HCT116 (cell line): ENCODE measurements at regions not wholly inside any gene's neighbourhood (a gene's known extent, or its start where the extent isn't known, plus 50 kb on each side); places are given as distances from the start of the nearest gene placed in this dataset.

Experiments
- ATAC-seq: fragments of 200-7000 bp; cut with Tn5 transposase; 2 replicates; pipeline ENCODE4 v1.9.1; 2020; ENCODE audit warnings: mild to moderate bottlenecking, moderate library complexity
- BruUV-seq: library from RNA; stranded (reverse); fragments of 400-500 nt; replicated peaks from 2 replicates; lab custom pipeline; 2021; lab: Mats Ljungman, UMichigan
- CTCF ChIA-PET: fragments of 300-600 bp; sonication (Branson Sonifier 250); formaldehyde crosslinking; loops from one replicate; lab custom pipeline; 2021; ENCODE audit warnings: antibody characterized with exemption; lab: Charles Lee
- POLR2A ChIA-PET: fragments of 300-600, 350-600 bp; sonication (Branson Sonifier 250); formaldehyde crosslinking; loops from one replicate; lab custom pipeline; 2021; ENCODE audit warnings: antibody characterized with exemption; lab: Charles Lee
- RAD21 ChIA-PET, 2 experiments: fragments of 300-600 bp; sonication (Branson Sonifier 250); formaldehyde crosslinking; loops; one replicate each; lab custom pipeline; 2023; ENCODE audit warnings: low total read pairs in 2 of 2; ENCODE audit not compliant: uncharacterized antibody in 2 of 2, unreplicated experiment in 2 of 2, low non-redundant PET in 1 of 2; lab: Charles Lee
- DNase-seq: peaks from one replicate; pipeline ENCODE4 v3.0.0-alpha.2; 2010; ENCODE audit warnings: low read depth, low spot score
- H2AFZ ChIP-seq: fragments of 200-600 bp; shearing (Covaris generic), sonication (generic); 2 replicates; pipeline ENCODE4 v1.6.1; 2017; ENCODE audit warnings: low read depth, mixed run types, mixed read lengths, antibody characterized with exemption, low read length; ENCODE audit not compliant: poor library complexity, severe bottlenecking
- H3K27ac ChIP-seq: 2 replicates; pipeline ENCODE4 v1.5.1; 2012; ENCODE audit warnings: low read depth, low read length
- H3K27me3 ChIP-seq: fragments of 200-600 bp; sonication (generic); 2 replicates; pipeline ENCODE4 v1.6.1; 2016; ENCODE audit warnings: mixed run types, low read length, mixed read lengths; ENCODE audit not compliant: insufficient read depth
- H3K36me3 ChIP-seq, 2 experiments: fragments of 200-500 bp in 1 of 2; fragments of 200-600 bp in 1 of 2; sonication (Bioruptor generic) in 1 of 2; sonication (generic) in 1 of 2; 2 replicates each; pipeline versions ENCODE4 v1.5.1 to v1.6.1; 2014 to 2016; ENCODE audit warnings: low read length in 2 of 2, inconsistent platforms in 1 of 2, mixed read lengths in 1 of 2, mixed run types in 1 of 2; ENCODE audit not compliant: insufficient read depth in 2 of 2, control insufficient read depth in 1 of 2
- H3K4me1 ChIP-seq, 2 experiments: fragments of 200-600 bp in 1 of 2; sonication (generic) in 1 of 2; 2 replicates each; pipeline versions ENCODE4 v1.5.1 to v1.6.1; 2012 to 2017; ENCODE audit warnings: low read length in 2 of 2, inconsistent platforms in 1 of 2, mild to moderate bottlenecking in 1 of 2, mixed read lengths in 1 of 2, mixed run types in 1 of 2, moderate library complexity in 1 of 2; ENCODE audit not compliant: insufficient read depth in 2 of 2, control insufficient read depth in 1 of 2
- H3K4me2 ChIP-seq: fragments of 200-600 bp; sonication (generic); 2 replicates; pipeline ENCODE4 v1.6.1; 2017; ENCODE audit warnings: mixed run types, low read length, mixed read lengths
- H3K4me3 ChIP-seq, 2 experiments: fragments of 200-600 bp in 1 of 2; sonication (generic) in 1 of 2; replicated peaks in 1 of 2; 2 replicates each; pipeline ENCODE4 v1.5.1; 2011 to 2016; ENCODE audit warnings: low read length in 2 of 2, control low read depth in 1 of 2, low read depth in 1 of 2, mild to moderate bottlenecking in 1 of 2, mixed read lengths in 1 of 2, mixed run types in 1 of 2
- H3K79me2 ChIP-seq: fragments of 200-600 bp; sonication (generic); 2 replicates; pipeline ENCODE4 v1.6.1; 2017; ENCODE audit warnings: mild to moderate bottlenecking, mixed run types, low read length, moderate library complexity, mixed read lengths; ENCODE audit not compliant: insufficient read depth
- H3K9ac ChIP-seq: fragments of 200-600 bp; sonication (generic); 2 replicates; pipeline ENCODE4 v1.6.1; 2016; ENCODE audit warnings: low read length, mixed read lengths
- H3K9me2 ChIP-seq: fragments of 200-600 bp; sonication (generic), shearing (Covaris generic); 2 replicates; pipeline ENCODE4 v1.6.1; 2017; ENCODE audit warnings: mixed run types, mild to moderate bottlenecking, moderate library complexity; ENCODE audit not compliant: insufficient read depth
- H3K9me3 ChIP-seq, 2 experiments: fragments of 200-500 bp in 1 of 2; fragments of 200-600 bp in 1 of 2; sonication (Bioruptor generic) in 1 of 2; sonication (generic) in 1 of 2; 2 replicates each; pipeline ENCODE4 v1.6.1; 2014 to 2017; ENCODE audit warnings: low read length in 2 of 2, mixed read lengths in 2 of 2, inconsistent platforms in 1 of 2, low read depth in 1 of 2, mild to moderate bottlenecking in 1 of 2, mixed run types in 1 of 2, moderate library complexity in 1 of 2; ENCODE audit not compliant: control insufficient read depth in 1 of 2, insufficient read depth in 1 of 2
- H4K20me1 ChIP-seq: fragments of 200-600 bp; sonication (generic), shearing (Covaris generic); 2 replicates; pipeline ENCODE4 v1.6.1; 2017; ENCODE audit warnings: mixed run types, mild to moderate bottlenecking, moderate library complexity; ENCODE audit not compliant: insufficient read depth
- CBX3 ChIP-seq: IDR thresholded peaks from 2 replicates; pipeline ENCODE4 v1.6.1; 2012; ENCODE audit warnings: low read depth
- CEBPB ChIP-seq: IDR thresholded peaks from 2 replicates; pipeline ENCODE4 v1.6.1; 2012; ENCODE audit warnings: low read depth
- FOSL1 ChIP-seq: IDR thresholded peaks from 2 replicates; pipeline ENCODE4 v1.6.1; 2012; ENCODE audit warnings: low read depth
- JUND ChIP-seq: IDR thresholded peaks from 2 replicates; pipeline ENCODE4 v1.6.1; 2012
- YY1 ChIP-seq: IDR thresholded peaks from 2 replicates; pipeline ENCODE4 v1.6.1; 2011; ENCODE audit warnings: low read length, low read depth, moderate library complexity, mild to moderate bottlenecking; ENCODE audit not compliant: insufficient replicate concordance; ENCODE audit errors: extremely low read depth
- ZNF274 ChIP-seq: fragments of 200-500 bp; sonication (Bioruptor generic); IDR thresholded peaks from 2 replicates; pipeline ENCODE4 v1.6.1; 2014; ENCODE audit warnings: mild to moderate bottlenecking, low read depth, low read length, inconsistent platforms
- intact Hi-C: fragments of 100-400 bp; cut with micrococcal nuclease; formaldehyde crosslinking; loops from 2 replicates; pipeline ENCODE4 v1.10.0; 2022
- TF ChIP-seq, protein P1 (sequence below): IDR thresholded peaks from 2 replicates; pipeline ENCODE4 v1.6.1; 2012; ENCODE audit warnings: low read depth
- TF ChIP-seq, protein P2 (sequence below): IDR thresholded peaks from 2 replicates; pipeline ENCODE4 v1.6.1; 2012

DNA sequence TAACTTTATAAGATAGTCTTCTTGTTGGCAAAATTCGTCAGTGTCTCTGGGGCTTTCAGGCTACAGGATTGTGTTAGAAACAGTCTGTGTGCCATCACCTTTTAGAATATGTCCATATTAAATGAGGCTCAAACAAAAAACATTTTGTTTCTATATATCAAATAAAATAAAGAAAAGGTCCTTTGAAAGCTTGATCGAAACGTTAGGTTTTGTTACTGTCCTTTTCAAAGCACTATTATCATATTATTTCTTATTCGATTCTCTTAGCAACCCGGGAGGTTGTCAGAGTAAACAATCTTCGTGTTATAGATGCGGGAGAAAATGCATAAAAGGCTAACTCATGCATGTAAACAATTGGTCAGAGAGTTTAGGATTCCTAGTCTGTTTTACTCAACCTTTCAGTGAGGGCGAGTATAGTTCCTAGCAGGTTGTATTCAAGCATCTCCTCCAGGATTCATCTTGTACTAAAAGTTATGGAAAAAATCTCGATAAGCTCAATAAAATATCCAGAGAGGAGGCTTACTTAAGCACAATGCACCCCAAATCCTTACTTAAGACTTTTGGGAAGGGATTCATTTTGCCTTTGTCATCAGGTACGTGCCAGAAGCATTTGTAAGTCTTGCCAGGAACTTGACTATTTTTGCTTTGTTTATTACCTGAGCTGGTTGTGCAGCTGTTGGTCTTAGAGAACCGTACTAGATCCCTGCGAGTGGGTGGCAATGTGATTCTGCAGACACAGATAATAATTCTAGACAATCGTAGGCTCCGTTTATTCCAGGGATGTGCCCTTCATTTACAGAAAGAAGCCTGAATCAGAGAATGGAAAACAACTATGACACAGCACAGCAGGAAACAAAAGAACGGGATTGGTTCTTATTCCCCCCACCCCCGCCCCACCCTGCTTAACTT, 159.6 kb upstream of the ZNF217 start (continued):
- TF ChIP-seq, protein P1, sequence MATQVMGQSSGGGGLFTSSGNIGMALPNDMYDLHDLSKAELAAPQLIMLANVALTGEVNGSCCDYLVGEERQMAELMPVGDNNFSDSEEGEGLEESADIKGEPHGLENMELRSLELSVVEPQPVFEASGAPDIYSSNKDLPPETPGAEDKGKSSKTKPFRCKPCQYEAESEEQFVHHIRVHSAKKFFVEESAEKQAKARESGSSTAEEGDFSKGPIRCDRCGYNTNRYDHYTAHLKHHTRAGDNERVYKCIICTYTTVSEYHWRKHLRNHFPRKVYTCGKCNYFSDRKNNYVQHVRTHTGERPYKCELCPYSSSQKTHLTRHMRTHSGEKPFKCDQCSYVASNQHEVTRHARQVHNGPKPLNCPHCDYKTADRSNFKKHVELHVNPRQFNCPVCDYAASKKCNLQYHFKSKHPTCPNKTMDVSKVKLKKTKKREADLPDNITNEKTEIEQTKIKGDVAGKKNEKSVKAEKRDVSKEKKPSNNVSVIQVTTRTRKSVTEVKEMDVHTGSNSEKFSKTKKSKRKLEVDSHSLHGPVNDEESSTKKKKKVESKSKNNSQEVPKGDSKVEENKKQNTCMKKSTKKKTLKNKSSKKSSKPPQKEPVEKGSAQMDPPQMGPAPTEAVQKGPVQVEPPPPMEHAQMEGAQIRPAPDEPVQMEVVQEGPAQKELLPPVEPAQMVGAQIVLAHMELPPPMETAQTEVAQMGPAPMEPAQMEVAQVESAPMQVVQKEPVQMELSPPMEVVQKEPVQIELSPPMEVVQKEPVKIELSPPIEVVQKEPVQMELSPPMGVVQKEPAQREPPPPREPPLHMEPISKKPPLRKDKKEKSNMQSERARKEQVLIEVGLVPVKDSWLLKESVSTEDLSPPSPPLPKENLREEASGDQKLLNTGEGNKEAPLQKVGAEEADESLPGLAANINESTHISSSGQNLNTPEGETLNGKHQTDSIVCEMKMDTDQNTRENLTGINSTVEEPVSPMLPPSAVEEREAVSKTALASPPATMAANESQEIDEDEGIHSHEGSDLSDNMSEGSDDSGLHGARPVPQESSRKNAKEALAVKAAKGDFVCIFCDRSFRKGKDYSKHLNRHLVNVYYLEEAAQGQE = no peak
- TF ChIP-seq ZNF274 = no peak
- TF ChIP-seq, all 23 proteins: peak for 7

DNA sequence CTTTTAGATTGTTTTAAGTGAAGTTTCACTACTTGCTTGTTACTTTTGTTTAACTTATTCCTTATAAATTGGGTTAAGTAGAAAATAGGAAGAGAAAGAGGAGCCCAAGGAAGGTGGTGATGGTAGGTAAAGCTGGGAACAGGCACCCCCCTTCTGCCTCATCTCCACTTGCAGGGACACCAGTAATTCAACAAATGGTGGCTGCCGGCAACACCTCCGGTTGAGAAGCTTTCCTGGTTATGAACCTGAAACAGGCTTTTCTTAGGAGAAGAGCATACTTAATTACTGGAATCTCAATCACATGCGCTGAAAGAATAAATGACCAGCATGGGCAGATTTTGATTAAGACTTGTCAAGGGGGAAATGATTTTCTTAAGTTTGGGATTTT, 158.9 kb upstream of the ZNF217 start:
- intact Hi-C loops = no loop called here
- RAD21 ChIA-PET = no interaction called here

More for the DNA sequence above, 158.9 kb upstream of the ZNF217 start:
- Histone ChIP-seq H3K27me3 (no peaks in the 10 kb centered on the region), H3K9me3 (no peaks in the 10 kb centered on the region), H3K36me3 (no peaks in the 10 kb centered on the region), H3K4me1 (peaks cover 43 to 65% of the 10 kb centered on the region in 2 experiments), H3K27ac (peak overlapping the region; percentile 81), H2AFZ (peak overlapping the region; percentile 96), H4K20me1 (no peaks in the 10 kb centered on the region), H3K9ac (peak overlapping the region; percentile 70), H3K79me2 (no peaks in the 10 kb centered on the region), H3K9me2 (no peaks in the 10 kb centered on the region), H3K4me2 (peak overlapping the region; percentile 93), H3K4me3 (peak overlapping the region in 1 of 2 experiments; percentile 55; a peak in 2 of 4 replicates)
- no peak for ATAC-seq
- ChIA-PET CTCF (interaction anchor here (1.4 kb wide), 1 partner anchor 187 kb away, joined by 3 read pairs; no protein-coding TSS in a partner anchor), POLR2A (interaction anchor here (0.9 to 3.8 kb wide), 10 partner anchors 28 to 187 kb away, joined by 3 to 28 read pairs (median 4); no protein-coding TSS in a partner anchor)
- TF ChIP-seq CEBPB (no peak), JUND (no peak), CBX3 (no peak), YY1 (no peak), FOSL1 (no peak)
- TF ChIP-seq, protein P2, sequence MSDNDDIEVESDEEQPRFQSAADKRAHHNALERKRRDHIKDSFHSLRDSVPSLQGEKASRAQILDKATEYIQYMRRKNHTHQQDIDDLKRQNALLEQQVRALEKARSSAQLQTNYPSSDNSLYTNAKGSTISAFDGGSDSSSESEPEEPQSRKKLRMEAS = no peak
- BruUV-seq = TSS peak; percentile 98
- no peak for DNase-seq
